ENCODE measurements at regions not wholly inside any gene's neighbourhood (a gene's known extent, or its start where the extent isn't known, plus 50 kb on each side); places are given as distances from the start of the nearest gene placed in this dataset.

- H3K79me2 ChIP-seq (ENCODE audit: control insufficient read depth, insufficient read depth, low read length): no peaks in the 10 kb centered on the region
- H3K27ac ChIP-seq (ENCODE audit: insufficient read depth, low read length): no peak overlapping the region
- no peak overlapping the region for H3K4me2 ChIP-seq (ENCODE audit: extremely low read depth, insufficient read depth, low read length)
- TF ChIP-seq EZH2 (IDR thresholded peaks at IDR 0.05; ENCODE audit: low read length, missing control alignments) (no peak), CTCF (conservative IDR thresholded peaks at IDR 0.05 in 1 of 2, IDR thresholded peaks at IDR 0.05 in 1 of 2; ENCODE audit: low read depth in 1 of 2, low read length in 2 of 2) (no peak)
- no peak overlapping the region for H3K9ac ChIP-seq (ENCODE audit: insufficient read depth, low read length)
- DNase-seq (ENCODE audit: low read depth in 2 of 2): no peak
- H3K4me3 ChIP-seq (replicated peaks in 1 of 4; ENCODE audit: control extremely low read depth in 1 of 4, insufficient read depth in 1 of 4, low read depth in 3 of 4, low read length in 4 of 4): no peak overlapping the region
- H3K36me3 ChIP-seq (ENCODE audit: control insufficient read depth, insufficient read depth, low read length): no peaks in the 10 kb centered on the region
- H3K27me3 ChIP-seq (ENCODE audit: control insufficient read depth, insufficient read depth, low read length): no peaks in the 10 kb centered on the region
- no peak overlapping the region for H2AFZ ChIP-seq (ENCODE audit: low read length)
- H4K20me1 ChIP-seq (ENCODE audit: control insufficient read depth, extremely low read depth, insufficient read depth, low read length): no peaks in the 10 kb centered on the region
- H3K4me1 ChIP-seq (ENCODE audit: control insufficient read depth, extremely low read depth, insufficient read depth, low read length): no peaks in the 10 kb centered on the region
- no peaks in the 10 kb centered on the region for H3K9me3 ChIP-seq (ENCODE audit: control insufficient read depth, insufficient read depth, low read depth, low read length)
Observed at GRCh38 chr10:107984581-107984980, 820.1 kb upstream of the SORCS1 start.

DNA sequence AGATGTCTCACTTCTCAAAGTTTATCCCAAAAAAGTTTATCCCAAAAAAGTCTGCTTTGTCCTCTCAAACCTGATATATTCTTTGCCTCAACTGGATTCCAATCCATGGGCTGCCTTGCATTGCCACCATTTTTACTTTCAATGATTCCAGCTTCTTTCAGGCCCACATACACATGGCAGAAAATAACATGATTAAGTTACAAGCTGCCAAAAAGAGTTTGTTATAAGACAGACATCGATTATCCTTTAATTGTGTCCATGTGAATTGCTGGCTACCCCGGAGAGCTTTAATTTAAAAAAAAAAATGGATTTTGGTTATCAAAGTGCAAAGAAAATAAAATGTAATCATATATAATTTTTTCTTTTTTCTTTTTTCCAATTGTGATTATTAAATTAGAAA lies 819.6 kb upstream of the SORCS1 start:
- Histone ChIP-seq H3K9me3 (ENCODE audit: control insufficient read depth, insufficient read depth, low read depth, low read length) (no peaks in the 10 kb centered on the region), H3K79me2 (ENCODE audit: control insufficient read depth, insufficient read depth, low read length) (no peaks in the 10 kb centered on the region), H2AFZ (ENCODE audit: low read length) (no peak overlapping the region), H3K4me1 (ENCODE audit: control insufficient read depth, extremely low read depth, insufficient read depth, low read length) (no peaks in the 10 kb centered on the region), H3K4me3 (replicated peaks in 1 of 4; ENCODE audit: control extremely low read depth in 1 of 4, insufficient read depth in 1 of 4, low read depth in 3 of 4, low read length in 4 of 4) (no peak overlapping the region), H3K27me3 (ENCODE audit: control insufficient read depth, insufficient read depth, low read length) (no peaks in the 10 kb centered on the region), H3K27ac (ENCODE audit: insufficient read depth, low read length) (no peak overlapping the region), H3K4me2 (ENCODE audit: extremely low read depth, insufficient read depth, low read length) (no peak overlapping the region), H4K20me1 (ENCODE audit: control insufficient read depth, extremely low read depth, insufficient read depth, low read length) (no peaks in the 10 kb centered on the region), H3K36me3 (ENCODE audit: control insufficient read depth, insufficient read depth, low read length) (no peaks in the 10 kb centered on the region), H3K9ac (ENCODE audit: insufficient read depth, low read length) (no peak overlapping the region)
- no peak for DNase-seq (ENCODE audit: low read depth in 2 of 2)
- TF ChIP-seq EZH2 (IDR thresholded peaks at IDR 0.05; ENCODE audit: low read length, missing control alignments): no peak
- no peak for TF ChIP-seq CTCF (conservative IDR thresholded peaks at IDR 0.05 in 1 of 2, IDR thresholded peaks at IDR 0.05 in 1 of 2; ENCODE audit: low read depth in 1 of 2, low read length in 2 of 2)

DNA sequence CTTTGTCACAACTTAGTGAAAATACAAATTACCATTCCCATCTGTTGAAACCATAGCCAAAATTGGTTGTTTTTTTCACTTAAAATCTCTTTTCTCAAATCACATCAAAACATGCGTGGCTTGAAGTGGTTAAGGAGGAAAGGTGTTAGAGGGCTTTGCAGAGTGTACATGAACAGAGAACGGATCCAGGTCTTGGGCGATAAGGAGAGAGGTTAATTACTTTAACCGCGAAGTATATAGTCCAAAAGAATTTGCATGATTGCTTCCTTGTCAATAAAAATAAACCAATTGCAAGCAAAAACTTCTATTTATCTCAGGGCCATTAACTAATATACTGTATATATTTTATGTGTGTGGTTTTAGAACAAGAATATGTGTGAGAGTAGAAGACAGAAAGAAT lies 813.9 kb upstream of the SORCS1 start:
- H3K79me2 ChIP-seq (ENCODE audit: control insufficient read depth, insufficient read depth, low read length): no peaks in the 10 kb centered on the region
- H3K4me3 ChIP-seq (replicated peaks in 1 of 4; ENCODE audit: control extremely low read depth in 1 of 4, insufficient read depth in 1 of 4, low read depth in 3 of 4, low read length in 4 of 4): no peak overlapping the region
- no peaks in the 10 kb centered on the region for H3K36me3 ChIP-seq (ENCODE audit: control insufficient read depth, insufficient read depth, low read length)
- H3K4me2 ChIP-seq (ENCODE audit: extremely low read depth, insufficient read depth, low read length): no peak overlapping the region
- H3K27me3 ChIP-seq (ENCODE audit: control insufficient read depth, insufficient read depth, low read length): no peaks in the 10 kb centered on the region
- no peaks in the 10 kb centered on the region for H3K4me1 ChIP-seq (ENCODE audit: control insufficient read depth, extremely low read depth, insufficient read depth, low read length)
- no peak for DNase-seq (ENCODE audit: low read depth in 2 of 2)
- no peak overlapping the region for H3K9ac ChIP-seq (ENCODE audit: insufficient read depth, low read length)
- H3K9me3 ChIP-seq (ENCODE audit: control insufficient read depth, insufficient read depth, low read depth, low read length): no peaks in the 10 kb centered on the region
- no peak for TF ChIP-seq CTCF (conservative IDR thresholded peaks at IDR 0.05 in 1 of 2, IDR thresholded peaks at IDR 0.05 in 1 of 2; ENCODE audit: low read depth in 1 of 2, low read length in 2 of 2)
- no peak for TF ChIP-seq EZH2 (IDR thresholded peaks at IDR 0.05; ENCODE audit: low read length, missing control alignments)
- H3K27ac ChIP-seq (ENCODE audit: insufficient read depth, low read length): no peak overlapping the region
- H4K20me1 ChIP-seq (ENCODE audit: control insufficient read depth, extremely low read depth, insufficient read depth, low read length): no peaks in the 10 kb centered on the region
- no peak overlapping the region for H2AFZ ChIP-seq (ENCODE audit: low read length)

Data from fibroblast of lung (primary cell).